HCT116 (cell line): ENCODE measurements at regions not wholly inside any gene's neighbourhood (a gene's known extent, or its start where the extent isn't known, plus 50 kb on each side); places are given as distances from the start of the nearest gene placed in this dataset.

Experiments
- ATF3 ChIP-seq: IDR thresholded peaks from 2 replicates; pipeline ENCODE4 v1.6.1; 2012
- EZH2 ChIP-seq: fragments of 200-600 bp; sonication (generic); IDR thresholded peaks from 2 replicates; pipeline ENCODE4 v1.6.1; 2017; ENCODE audit warnings: antibody characterized with exemption, mixed run types
- EZH2phosphoT487 ChIP-seq: fragments of 200-600 bp; IDR thresholded peaks from 2 replicates; pipeline ENCODE4 v1.6.1; 2018; ENCODE audit warnings: antibody characterized with exemption, borderline replicate concordance
- FOSL1 ChIP-seq: IDR thresholded peaks from 2 replicates; pipeline ENCODE4 v1.6.1; 2012; ENCODE audit warnings: low read depth
- POLR2A ChIP-seq: IDR thresholded peaks from 2 replicates; pipeline ENCODE4 v1.7.0; 2011; ENCODE audit warnings: borderline replicate concordance; ENCODE audit not compliant: insufficient read depth, insufficient read length; ENCODE audit errors: extremely low read depth
- POLR2AphosphoS5 ChIP-seq: IDR thresholded peaks from 2 replicates; pipeline ENCODE4 v1.6.1; 2011; ENCODE audit warnings: mild to moderate bottlenecking, low read depth, low read length, moderate library complexity
- SP1 ChIP-seq: IDR thresholded peaks from 2 replicates; pipeline ENCODE4 v1.6.1; 2012; ENCODE audit warnings: low read depth
- ZNF274 ChIP-seq: fragments of 200-500 bp; sonication (Bioruptor generic); IDR thresholded peaks from 2 replicates; pipeline ENCODE4 v1.6.1; 2014; ENCODE audit warnings: mild to moderate bottlenecking, low read depth, low read length, inconsistent platforms
- TF ChIP-seq, protein P1 (sequence below), 3 experiments: fragments of 200-600 bp in 1 of 3; sonication (generic) in 1 of 3; IDR thresholded peaks in 2 of 3; conservative IDR thresholded peaks in 1 of 3; 2 replicates each; pipeline ENCODE4 v1.5.1; 2012 to 2017; ENCODE audit warnings: low read depth in 2 of 3, low read length in 2 of 3, antibody characterized with exemption in 1 of 3, borderline replicate concordance in 1 of 3, control low read depth in 1 of 3, mild to moderate bottlenecking in 1 of 3, mixed read lengths in 1 of 3, mixed run types in 1 of 3, moderate library complexity in 1 of 3; ENCODE audit not compliant: insufficient read depth in 1 of 3
- TF ChIP-seq, protein P2 (sequence below): IDR thresholded peaks from 2 replicates; pipeline ENCODE4 v1.6.1; 2012

DNA sequence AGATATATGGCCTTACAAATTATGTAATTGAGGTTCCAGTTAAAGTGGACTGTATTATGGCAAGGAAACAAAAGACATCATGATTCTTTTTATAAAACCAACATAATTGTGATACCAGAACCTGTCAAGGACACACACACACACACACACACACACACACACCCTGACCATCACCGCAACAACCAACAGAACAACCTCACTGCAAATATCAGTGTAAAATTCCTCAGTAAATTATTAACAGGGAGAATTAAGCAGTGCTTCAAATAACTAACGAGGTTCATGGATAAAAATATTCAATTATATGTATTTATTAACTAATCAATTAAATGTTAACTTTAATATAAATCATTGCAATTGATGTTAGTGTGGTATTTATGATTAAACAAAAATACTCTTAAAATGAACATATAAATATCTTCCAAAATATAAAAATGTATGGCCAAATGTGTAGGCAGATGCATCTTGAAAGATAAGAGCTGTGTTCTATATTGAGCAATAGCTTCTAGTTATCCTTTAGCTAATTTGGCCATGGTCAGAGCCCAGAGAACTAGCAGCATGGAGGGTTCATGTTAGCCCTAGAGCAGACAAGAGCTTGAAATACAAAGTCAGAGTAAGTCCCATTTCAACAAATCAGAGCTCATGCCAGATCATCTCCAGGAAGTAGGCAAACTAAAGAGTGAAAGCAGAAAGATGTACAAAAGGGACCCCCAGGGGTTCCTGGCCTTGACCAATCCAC is 280.5 kb upstream of the ADAMTS16 start:
- TF ChIP-seq POLR2A (no peak), EZH2phosphoT487 (no peak), EZH2 (no peak), SP1 (no peak), POLR2AphosphoS5 (no peak), ZNF274 (no peak), ATF3 (no peak), FOSL1 (no peak)
- TF ChIP-seq, protein P1, sequence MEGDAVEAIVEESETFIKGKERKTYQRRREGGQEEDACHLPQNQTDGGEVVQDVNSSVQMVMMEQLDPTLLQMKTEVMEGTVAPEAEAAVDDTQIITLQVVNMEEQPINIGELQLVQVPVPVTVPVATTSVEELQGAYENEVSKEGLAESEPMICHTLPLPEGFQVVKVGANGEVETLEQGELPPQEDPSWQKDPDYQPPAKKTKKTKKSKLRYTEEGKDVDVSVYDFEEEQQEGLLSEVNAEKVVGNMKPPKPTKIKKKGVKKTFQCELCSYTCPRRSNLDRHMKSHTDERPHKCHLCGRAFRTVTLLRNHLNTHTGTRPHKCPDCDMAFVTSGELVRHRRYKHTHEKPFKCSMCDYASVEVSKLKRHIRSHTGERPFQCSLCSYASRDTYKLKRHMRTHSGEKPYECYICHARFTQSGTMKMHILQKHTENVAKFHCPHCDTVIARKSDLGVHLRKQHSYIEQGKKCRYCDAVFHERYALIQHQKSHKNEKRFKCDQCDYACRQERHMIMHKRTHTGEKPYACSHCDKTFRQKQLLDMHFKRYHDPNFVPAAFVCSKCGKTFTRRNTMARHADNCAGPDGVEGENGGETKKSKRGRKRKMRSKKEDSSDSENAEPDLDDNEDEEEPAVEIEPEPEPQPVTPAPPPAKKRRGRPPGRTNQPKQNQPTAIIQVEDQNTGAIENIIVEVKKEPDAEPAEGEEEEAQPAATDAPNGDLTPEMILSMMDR (IDR thresholded peaks at IDR 0.05 in 2 of 3, conservative IDR thresholded peaks at IDR 0.05 in 1 of 3; ENCODE audit: borderline replicate concordance in 1 of 3, insufficient read depth in 1 of 3, low read depth in 2 of 3, low read length in 2 of 3): no peak
- TF ChIP-seq, protein P2, sequence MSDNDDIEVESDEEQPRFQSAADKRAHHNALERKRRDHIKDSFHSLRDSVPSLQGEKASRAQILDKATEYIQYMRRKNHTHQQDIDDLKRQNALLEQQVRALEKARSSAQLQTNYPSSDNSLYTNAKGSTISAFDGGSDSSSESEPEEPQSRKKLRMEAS: no peak
